Liver (tissue), 7 donors: ENCODE measurements at regions not wholly inside any gene's neighbourhood (a gene's known extent, or its start where the extent isn't known, plus 50 kb on each side); places are given as distances from the start of the nearest gene placed in this dataset.

Source experiments
- DNase-seq: peaks from one replicate; pipeline ENCODE4 v3.0.0-alpha.2; 2017; ENCODE audit warnings: low spot score
- H3K27ac ChIP-seq, 2 donors: one replicate each; pipeline ENCODE4 v1.7.0; 2013; ENCODE audit warnings: inconsistent platforms in 2 of 2, low read length in 2 of 2, control low read depth in 1 of 2, low read depth in 1 of 2, mild to moderate bottlenecking in 1 of 2
- H3K27me3 ChIP-seq, 4 donors: one replicate each; pipeline versions ENCODE4 v1.6.1 to v1.7.0; 2013; ENCODE audit warnings: low read length in 3 of 4, inconsistent platforms in 1 of 4, mild to moderate bottlenecking in 1 of 4, moderate library complexity in 1 of 4; ENCODE audit not compliant: control insufficient read depth in 4 of 4, insufficient read depth in 4 of 4
- H3K36me3 ChIP-seq, 4 donors: one replicate each; pipeline versions ENCODE4 v1.6.1 to v1.7.0; 2013; ENCODE audit warnings: low read length in 3 of 4, mild to moderate bottlenecking in 3 of 4, low read depth in 1 of 4, moderate library complexity in 1 of 4; ENCODE audit not compliant: control insufficient read depth in 4 of 4, insufficient read depth in 3 of 4
- H3K4me1 ChIP-seq, 4 donors: one replicate each; pipeline versions ENCODE4 v1.6.1 to v1.7.0; 2013; ENCODE audit warnings: low read length in 3 of 4, mild to moderate bottlenecking in 3 of 4, moderate library complexity in 1 of 4; ENCODE audit not compliant: control insufficient read depth in 4 of 4, insufficient read depth in 4 of 4
- H3K4me3 ChIP-seq, 3 donors: one replicate each; pipeline versions ENCODE4 v1.6.1 to v1.7.0; 2013; ENCODE audit warnings: low read length in 3 of 3, control low read depth in 1 of 3, low read depth in 1 of 3, mild to moderate bottlenecking in 1 of 3
- H3K9ac ChIP-seq, 2 donors: one replicate each; pipeline ENCODE4 v1.7.0; 2013; ENCODE audit warnings: low read length in 2 of 2, mild to moderate bottlenecking in 2 of 2, moderate library complexity in 2 of 2, control low read depth in 1 of 2, low read depth in 1 of 2
- H3K9me3 ChIP-seq, 4 donors: one replicate each; pipeline versions ENCODE4 v1.6.1 to v1.7.0; 2013; ENCODE audit warnings: low read length in 3 of 4; ENCODE audit not compliant: control insufficient read depth in 4 of 4
- EGR1 ChIP-seq, 2 donors: IDR thresholded peaks; 2 replicates each; pipeline ENCODE4 v1.6.1; 2016 to 2018; ENCODE audit warnings: antibody characterized with exemption in 2 of 2, low read depth in 2 of 2
- GABPA ChIP-seq, 2 donors: IDR thresholded peaks in 1 of 2; conservative IDR thresholded peaks in 1 of 2; 2 replicates each; pipeline ENCODE4 v1.6.1; 2016; ENCODE audit warnings: antibody characterized with exemption in 2 of 2, mild to moderate bottlenecking in 1 of 2, moderate library complexity in 1 of 2
- HNF4A ChIP-seq, 2 donors: conservative IDR thresholded peaks; 2 replicates each; pipeline ENCODE4 v1.6.1; 2016; ENCODE audit warnings: antibody characterized with exemption in 2 of 2, mild to moderate bottlenecking in 2 of 2
- HNF4G ChIP-seq: IDR thresholded peaks from 2 replicates; pipeline ENCODE4 v1.6.1; 2016; ENCODE audit warnings: antibody characterized with exemption
- JUND ChIP-seq, 2 donors: IDR thresholded peaks; 2 replicates each; pipeline ENCODE4 v1.6.1; 2016; ENCODE audit warnings: antibody characterized with exemption in 2 of 2
- NR2F2 ChIP-seq: IDR thresholded peaks from 2 replicates; pipeline ENCODE4 v1.6.1; 2016; ENCODE audit warnings: antibody characterized with exemption
- RAD21 ChIP-seq, 2 donors: IDR thresholded peaks; 2 replicates each; pipeline ENCODE4 v1.6.1; 2016; ENCODE audit warnings: antibody characterized with exemption in 2 of 2, mild to moderate bottlenecking in 2 of 2
- RXRA ChIP-seq, 2 donors: IDR thresholded peaks; 2 replicates each; pipeline ENCODE4 v1.6.1; 2017 to 2018; ENCODE audit warnings: antibody characterized with exemption in 2 of 2, mild to moderate bottlenecking in 1 of 2
- SP1 ChIP-seq: IDR thresholded peaks from 2 replicates; pipeline ENCODE4 v1.6.1; 2018; ENCODE audit warnings: antibody characterized with exemption, mild to moderate bottlenecking
- TAF1 ChIP-seq: conservative IDR thresholded peaks from 2 replicates; pipeline ENCODE4 v1.6.1; 2016; ENCODE audit warnings: antibody characterized with exemption, mild to moderate bottlenecking
- YY1 ChIP-seq: IDR thresholded peaks from 2 replicates; pipeline ENCODE4 v1.6.1; 2016; ENCODE audit warnings: antibody characterized with exemption, mild to moderate bottlenecking
- WGBS: extraction: QIAGEN DNeasy Blood & Tissue Kit; methylation state at CpG from one replicate; pipeline ENCODE4 v1.1.7; 2013; 5-methylcytosine and 5-hydroxymethylcytosine counted together
- TF ChIP-seq, protein P1 (sequence below): IDR thresholded peaks from 2 replicates; pipeline ENCODE4 v1.6.1; 2016; ENCODE audit warnings: antibody characterized with exemption, mild to moderate bottlenecking
- TF ChIP-seq, protein P2 (sequence below): IDR thresholded peaks from 2 replicates; pipeline ENCODE4 v1.6.1; 2016; ENCODE audit warnings: antibody characterized with exemption
- TF ChIP-seq, protein P3 (sequence below): IDR thresholded peaks from 2 replicates; pipeline ENCODE4 v1.6.1; 2016; ENCODE audit warnings: antibody characterized with exemption
- TF ChIP-seq, protein P4 (sequence below): IDR thresholded peaks from 2 replicates; pipeline ENCODE4 v1.6.1; 2016; ENCODE audit warnings: antibody characterized with exemption
- donor health status: healthy.
- donor health status: healthy.
- donor health status: healthy.
- donor health status: healthy.

DNA sequence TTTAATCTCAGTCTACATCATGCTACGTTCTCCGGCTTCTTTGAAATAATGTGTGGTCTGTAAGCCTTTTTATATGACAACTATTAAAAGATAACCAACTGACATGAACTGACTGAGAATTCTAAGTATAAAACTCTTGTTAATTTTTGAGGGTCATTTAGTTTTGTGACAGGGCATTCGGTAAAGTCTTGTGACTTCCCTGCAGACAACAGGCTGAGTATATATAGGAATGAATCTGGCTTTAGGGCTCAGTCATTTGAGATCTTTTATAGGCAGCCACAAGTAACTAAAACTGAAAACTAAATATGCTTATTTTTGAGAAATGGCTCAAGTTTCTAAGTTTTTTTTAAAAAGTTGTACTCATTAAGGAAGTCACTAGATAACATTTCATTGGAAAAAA, 62.5 kb upstream of the SCIN start:
- Histone ChIP-seq H3K36me3 (no peaks in the 10 kb centered on the region), H3K4me1 (no peaks in the 10 kb centered on the region), H3K4me3 (no peak overlapping the region), H3K9me3 (no peaks in the 10 kb centered on the region), H3K27me3 (no peaks in the 10 kb centered on the region), H3K27ac (no peak overlapping the region), H3K9ac (no peak overlapping the region)
- no peak for DNase-seq
- TF ChIP-seq HNF4G (no peak), GABPA (IDR thresholded peaks at IDR 0.05 in 1 of 2, conservative IDR thresholded peaks at IDR 0.05 in 1 of 2) (no peak), HNF4A (conservative IDR thresholded peaks at IDR 0.05) (no peak), NR2F2 (no peak), RAD21 (IDR thresholded peaks at IDR 0.05) (no peak), EGR1 (IDR thresholded peaks at IDR 0.05; ENCODE audit: low read depth in 2 of 2) (no peak), RXRA (IDR thresholded peaks at IDR 0.05) (no peak), TAF1 (no peak)
- TF ChIP-seq, protein P1, sequence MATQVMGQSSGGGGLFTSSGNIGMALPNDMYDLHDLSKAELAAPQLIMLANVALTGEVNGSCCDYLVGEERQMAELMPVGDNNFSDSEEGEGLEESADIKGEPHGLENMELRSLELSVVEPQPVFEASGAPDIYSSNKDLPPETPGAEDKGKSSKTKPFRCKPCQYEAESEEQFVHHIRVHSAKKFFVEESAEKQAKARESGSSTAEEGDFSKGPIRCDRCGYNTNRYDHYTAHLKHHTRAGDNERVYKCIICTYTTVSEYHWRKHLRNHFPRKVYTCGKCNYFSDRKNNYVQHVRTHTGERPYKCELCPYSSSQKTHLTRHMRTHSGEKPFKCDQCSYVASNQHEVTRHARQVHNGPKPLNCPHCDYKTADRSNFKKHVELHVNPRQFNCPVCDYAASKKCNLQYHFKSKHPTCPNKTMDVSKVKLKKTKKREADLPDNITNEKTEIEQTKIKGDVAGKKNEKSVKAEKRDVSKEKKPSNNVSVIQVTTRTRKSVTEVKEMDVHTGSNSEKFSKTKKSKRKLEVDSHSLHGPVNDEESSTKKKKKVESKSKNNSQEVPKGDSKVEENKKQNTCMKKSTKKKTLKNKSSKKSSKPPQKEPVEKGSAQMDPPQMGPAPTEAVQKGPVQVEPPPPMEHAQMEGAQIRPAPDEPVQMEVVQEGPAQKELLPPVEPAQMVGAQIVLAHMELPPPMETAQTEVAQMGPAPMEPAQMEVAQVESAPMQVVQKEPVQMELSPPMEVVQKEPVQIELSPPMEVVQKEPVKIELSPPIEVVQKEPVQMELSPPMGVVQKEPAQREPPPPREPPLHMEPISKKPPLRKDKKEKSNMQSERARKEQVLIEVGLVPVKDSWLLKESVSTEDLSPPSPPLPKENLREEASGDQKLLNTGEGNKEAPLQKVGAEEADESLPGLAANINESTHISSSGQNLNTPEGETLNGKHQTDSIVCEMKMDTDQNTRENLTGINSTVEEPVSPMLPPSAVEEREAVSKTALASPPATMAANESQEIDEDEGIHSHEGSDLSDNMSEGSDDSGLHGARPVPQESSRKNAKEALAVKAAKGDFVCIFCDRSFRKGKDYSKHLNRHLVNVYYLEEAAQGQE = no peak
- TF ChIP-seq, protein P2, sequence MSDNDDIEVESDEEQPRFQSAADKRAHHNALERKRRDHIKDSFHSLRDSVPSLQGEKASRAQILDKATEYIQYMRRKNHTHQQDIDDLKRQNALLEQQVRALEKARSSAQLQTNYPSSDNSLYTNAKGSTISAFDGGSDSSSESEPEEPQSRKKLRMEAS = no peak
- WGBS = 88% methylated on average over 3 of the region's 3 CpGs

DNA sequence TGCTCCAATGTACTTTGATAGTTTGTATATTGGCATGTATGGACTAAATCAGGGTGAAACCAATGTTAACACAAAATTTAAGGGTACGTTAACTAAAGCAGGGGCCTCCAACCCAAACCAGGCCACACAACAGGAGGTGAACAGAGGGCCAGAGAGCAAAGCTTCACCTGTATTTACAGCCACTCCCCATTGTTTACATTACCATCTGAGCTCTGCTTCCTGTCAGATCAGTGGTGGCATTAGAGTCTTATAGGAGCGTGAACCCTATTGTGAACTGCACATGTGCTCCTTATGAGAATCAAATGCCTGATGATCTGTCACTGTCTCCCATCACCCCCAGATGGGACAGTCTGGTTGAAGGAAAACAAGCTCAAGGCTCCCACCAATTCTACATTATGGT, 62.0 kb upstream of the SCIN start:
- no peak for DNase-seq
- H3K27ac ChIP-seq = no peak overlapping the region
- no peaks in the 10 kb centered on the region for H3K9me3 ChIP-seq
- H3K4me3 ChIP-seq = no peak overlapping the region
- WGBS = 76% methylated on average over 2 of the region's 2 CpGs
- TF ChIP-seq, protein P2 = no peak
- TF ChIP-seq HNF4G (no peak), NR2F2 (no peak), YY1 (no peak), SP1 (no peak), JUND (IDR thresholded peaks at IDR 0.05) (no peak), EGR1 (IDR thresholded peaks at IDR 0.05; ENCODE audit: low read depth in 2 of 2) (no peak), RAD21 (IDR thresholded peaks at IDR 0.05) (no peak), GABPA (IDR thresholded peaks at IDR 0.05 in 1 of 2, conservative IDR thresholded peaks at IDR 0.05 in 1 of 2) (no peak)
- TF ChIP-seq, protein P3, sequence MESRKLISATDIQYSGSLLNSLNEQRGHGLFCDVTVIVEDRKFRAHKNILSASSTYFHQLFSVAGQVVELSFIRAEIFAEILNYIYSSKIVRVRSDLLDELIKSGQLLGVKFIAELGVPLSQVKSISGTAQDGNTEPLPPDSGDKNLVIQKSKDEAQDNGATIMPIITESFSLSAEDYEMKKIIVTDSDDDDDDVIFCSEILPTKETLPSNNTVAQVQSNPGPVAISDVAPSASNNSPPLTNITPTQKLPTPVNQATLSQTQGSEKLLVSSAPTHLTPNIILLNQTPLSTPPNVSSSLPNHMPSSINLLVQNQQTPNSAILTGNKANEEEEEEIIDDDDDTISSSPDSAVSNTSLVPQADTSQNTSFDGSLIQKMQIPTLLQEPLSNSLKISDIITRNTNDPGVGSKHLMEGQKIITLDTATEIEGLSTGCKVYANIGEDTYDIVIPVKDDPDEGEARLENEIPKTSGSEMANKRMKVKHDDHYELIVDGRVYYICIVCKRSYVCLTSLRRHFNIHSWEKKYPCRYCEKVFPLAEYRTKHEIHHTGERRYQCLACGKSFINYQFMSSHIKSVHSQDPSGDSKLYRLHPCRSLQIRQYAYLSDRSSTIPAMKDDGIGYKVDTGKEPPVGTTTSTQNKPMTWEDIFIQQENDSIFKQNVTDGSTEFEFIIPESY = no peak
- TF ChIP-seq, protein P4, sequence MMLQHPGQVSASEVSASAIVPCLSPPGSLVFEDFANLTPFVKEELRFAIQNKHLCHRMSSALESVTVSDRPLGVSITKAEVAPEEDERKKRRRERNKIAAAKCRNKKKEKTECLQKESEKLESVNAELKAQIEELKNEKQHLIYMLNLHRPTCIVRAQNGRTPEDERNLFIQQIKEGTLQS = no peak
- no peaks in the 10 kb centered on the region for H3K4me1 ChIP-seq
- no peaks in the 10 kb centered on the region for H3K36me3 ChIP-seq
- no peaks in the 10 kb centered on the region for H3K27me3 ChIP-seq
- H3K9ac ChIP-seq = no peak overlapping the region
